NOMO-1 treated with DMSO at 0.1 percent for 48 hours (cell line): ENCODE measurements at regions not wholly inside any gene's neighbourhood (a gene's known extent, or its start where the extent isn't known, plus 50 kb on each side); places are given as distances from the start of the nearest gene placed in this dataset.

Experiments
- DNase-seq: peaks from one replicate; lab custom pipeline; 2025; ENCODE audit not compliant: unreplicated experiment; lab: John Stamatoyannopoulos, UW

DNA sequence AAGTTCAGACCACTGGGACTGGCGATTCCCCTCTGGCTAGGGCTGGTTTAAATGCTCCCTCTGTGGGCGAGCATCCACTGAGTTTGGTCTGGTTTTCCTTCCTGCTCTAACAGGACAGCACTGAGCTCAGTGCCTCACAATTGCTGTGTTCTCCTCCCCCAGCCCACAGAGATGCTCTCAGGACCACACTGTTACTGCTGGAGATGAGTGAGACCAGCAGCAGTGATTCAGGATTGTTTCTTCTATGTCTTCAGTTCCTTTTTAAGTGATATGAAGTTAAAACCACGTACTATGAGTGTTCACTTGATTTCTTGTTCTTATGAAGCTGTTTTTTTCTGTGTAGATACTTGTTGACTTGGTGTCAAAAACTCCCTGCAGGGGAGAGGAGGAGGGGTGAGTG lies 180.4 kb upstream of the COL8A1 start:
- DNase-seq = no peak

DNA sequence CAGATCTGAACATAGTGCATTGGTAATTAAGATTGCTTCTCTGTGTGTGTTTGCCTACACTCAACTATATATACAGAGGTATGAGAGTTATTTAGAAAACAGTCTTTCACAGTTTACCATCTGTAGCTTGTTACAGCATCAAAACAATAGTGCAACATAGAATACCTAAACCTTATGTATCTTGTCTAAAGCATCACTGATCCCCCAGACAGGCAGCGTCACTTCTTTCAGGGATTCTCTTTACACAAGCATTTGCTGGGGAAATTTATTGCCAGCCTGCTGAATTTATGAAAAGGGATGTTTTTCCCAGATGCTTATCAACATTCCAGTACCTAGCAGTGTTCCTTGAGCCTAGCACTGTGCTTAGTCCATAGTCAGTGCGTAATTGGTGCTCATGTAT lies 195.8 kb upstream of the COL8A1 start:
- DNase-seq = no peak

DNA sequence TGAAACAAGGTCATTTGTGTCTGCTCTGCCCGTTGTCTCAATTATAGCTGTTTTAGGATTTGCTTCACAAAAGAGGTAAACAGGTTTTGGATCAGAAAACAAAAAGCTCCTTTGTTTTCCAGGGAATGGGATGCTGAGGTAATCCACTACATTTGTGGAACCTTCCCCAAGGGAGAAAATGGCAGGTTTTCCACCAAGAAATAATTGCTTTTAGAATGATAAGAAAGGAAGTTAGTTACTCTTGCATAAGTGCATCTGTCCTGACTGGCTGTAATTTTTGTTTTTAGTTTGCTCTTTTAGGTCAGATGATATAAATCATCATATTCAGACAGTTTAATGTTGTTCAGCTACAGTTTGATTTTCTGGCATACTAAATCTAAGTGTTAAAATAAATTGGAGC lies 198.5 kb upstream of the COL8A1 start:
- DNase-seq = no peak

DNA sequence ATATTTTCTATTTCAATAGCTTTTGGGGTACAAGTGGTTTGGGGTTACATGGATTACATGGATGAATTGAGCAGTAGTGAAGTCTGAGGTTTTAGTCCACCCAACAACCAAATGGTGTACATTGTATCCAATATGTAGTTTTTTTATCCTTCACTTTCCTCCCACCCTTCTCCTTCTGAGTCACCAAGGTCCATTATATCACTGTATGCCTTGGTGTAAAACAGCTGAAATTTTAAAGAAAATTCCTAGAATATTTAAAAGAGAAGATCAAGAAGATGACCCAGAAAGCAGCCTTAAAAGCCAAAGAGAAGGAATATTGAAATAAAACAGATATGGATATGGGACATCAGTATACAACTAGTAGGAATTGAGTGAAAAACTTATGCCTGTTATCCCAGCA lies 204.2 kb upstream of the COL8A1 start:
- no peak for DNase-seq

DNA sequence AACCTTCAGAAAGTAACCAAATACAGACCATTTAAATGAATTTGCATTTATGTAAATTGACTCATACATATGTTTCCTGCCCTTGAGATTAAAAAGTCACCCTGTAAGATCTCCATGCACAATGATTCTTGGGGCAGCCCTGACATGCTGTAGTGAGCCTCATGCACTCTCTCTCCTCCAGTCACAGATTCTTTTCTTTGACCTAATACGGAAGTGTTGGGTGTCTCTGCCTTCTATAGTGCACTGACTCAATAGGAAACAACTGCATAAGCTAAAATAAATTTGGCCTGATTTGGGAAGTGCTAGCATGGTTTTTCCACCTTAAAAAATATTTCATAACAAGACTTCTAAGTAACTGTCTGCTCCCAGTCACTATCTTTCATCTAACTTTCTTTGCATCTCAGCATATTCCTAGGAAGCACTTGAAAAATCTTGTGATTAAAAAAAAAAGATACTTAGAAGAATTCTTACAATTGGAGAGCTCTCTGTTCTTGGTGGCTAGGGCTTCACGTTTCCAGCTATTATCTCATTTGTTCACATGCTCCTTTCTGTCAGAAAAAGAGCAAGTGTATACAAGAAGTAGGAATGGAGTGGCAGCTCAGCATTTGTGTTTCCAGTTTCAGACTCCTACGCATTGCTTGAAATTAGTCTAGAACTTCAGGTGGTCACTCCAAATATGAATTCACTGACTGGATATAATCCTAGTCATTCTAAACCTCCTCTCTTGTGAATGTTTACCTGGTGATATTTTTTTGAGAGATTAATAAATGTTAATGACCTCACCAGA lies 207.9 kb upstream of the COL8A1 start:
- DNase-seq = no peak

DNA sequence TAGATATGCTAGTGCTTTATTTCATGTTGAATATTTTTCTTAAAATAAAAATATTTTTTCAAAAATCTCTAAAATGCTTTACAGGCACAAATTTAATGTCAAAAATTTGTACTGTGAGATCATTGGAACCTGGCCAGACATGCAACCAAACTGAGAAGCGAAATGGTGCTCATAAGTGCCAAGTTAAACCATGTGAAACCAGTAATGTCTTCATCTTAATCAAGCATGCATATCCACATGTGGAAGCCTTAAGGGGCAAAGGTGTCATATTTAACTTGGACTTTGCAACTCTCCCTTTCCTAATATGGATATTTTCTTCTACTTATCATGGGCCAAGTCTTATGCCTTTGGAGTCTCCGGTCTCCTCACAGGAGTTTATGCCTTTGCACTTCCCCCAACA lies 208.9 kb upstream of the COL8A1 start:
- DNase-seq = no peak

DNA sequence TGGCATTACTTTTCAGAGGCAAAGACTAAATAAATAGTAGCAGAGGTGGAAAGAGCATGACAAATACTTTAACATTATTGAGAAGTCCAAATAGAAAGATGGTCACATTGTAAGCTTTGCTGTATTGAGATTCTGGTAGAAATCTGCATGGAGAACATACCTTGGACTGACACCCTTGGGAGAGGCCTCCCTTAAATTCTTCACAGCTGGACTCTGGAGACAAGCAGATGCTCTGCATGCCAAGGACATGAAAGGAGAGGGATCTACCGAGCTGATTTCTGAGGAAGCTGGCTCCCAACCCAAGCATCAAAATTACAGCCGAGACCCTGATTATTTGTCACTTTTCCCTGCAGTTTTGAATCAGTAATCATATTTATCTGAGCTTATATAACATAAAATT lies 212.5 kb upstream of the COL8A1 start:
- DNase-seq = no peak

DNA sequence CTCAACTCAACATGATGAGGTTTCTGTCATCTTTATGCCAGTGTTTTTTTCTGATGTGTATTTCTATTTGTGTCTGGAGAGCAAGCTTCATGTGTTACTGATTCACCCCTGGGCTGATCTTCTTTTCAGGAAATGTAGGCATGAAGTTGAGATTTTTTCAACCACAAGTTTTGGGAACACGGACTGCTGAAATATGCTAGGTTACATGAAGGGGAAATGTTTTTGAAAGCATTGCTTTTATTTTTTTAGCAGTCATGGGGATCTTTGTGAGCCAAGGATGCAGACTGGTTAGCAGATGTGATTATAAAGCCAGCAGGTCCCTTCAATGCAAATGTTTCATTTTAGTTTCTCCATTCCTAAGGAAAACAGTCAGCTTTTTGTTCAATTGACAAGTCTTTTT lies 219.3 kb upstream of the COL8A1 start:
- no peak for DNase-seq

DNA sequence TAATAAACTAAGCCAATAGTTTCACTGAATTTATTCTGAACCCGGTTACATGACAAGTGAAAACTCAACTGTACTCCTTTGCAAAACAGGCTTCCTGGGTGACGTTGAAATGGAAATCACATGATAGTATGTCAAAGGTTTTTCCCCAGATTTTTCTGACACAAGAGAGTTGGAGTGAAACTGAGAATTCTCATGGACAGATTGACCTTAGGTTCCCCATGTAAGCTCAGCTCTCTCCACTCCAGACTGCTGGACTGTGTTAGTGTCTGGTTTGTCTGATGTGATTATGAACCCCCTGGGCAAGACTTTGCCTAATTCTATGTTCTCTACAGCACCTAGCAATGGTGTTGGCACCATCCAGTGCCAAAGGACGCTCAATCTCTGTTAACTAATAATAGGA lies 219.7 kb upstream of the COL8A1 start:
- no peak for DNase-seq

DNA sequence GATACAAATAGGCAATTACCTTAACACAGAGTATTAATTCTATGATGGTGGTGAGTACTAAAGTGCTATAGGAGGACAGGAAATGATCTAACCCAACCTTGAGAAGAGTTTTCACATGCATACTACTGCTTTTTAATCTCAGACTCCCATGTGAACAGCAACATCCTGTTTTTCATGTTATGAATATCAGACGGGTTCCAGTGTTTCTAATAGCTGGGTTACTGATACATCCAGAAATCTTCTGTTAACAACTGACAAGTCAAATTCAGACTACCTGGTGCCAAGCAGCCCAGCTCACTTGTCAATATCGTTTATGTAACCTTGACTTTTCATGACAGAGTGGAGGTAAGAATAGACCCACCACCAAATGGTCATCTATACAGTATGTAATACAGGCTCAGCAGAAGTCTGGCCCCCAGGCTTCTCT lies 220.2 kb upstream of the COL8A1 start:
- no peak for DNase-seq

DNA sequence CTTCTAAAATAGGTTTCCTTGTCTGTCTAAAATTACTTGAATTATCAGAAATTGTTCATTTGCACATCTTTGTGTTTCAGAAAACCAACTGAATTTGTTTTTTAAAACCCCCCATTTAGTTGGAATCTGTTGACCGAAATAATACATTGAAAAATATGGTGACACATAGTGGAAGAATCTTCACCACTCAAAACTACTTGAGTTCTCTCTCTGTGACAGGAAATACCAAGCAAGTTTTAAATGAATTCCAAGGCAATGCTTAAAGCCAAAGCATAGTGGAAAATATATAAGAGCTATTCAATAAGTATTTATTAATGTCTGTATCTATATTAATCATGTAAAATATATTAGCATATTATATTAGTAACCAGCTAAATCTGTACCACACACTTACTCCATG lies 224.9 kb upstream of the COL8A1 start:
- no peak for DNase-seq

DNA sequence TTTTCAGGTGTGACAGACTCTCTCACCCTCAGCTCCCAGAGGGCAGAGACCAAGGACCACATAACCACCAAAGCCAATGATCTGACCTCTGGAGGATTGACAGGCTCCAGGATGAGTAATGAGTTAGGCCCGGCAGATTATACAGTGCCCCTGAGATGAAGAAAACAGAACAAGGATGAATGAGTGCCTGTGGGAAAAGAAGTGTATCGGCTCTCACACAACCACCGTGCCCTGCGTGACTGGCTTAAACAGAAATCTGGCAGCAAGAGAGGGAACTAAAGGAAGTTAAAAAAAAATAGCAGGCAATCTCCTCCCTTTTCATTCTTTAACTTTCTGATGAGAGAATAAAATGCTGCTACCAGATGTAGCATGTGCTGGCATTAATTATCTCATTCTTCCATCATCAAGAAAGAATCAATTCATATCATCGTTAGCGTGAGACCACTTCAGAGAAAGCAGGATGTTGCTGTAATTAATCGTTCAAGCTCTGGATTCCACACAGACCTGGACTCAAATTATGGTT lies 227.5 kb upstream of the COL8A1 start:
- no peak for DNase-seq

DNA sequence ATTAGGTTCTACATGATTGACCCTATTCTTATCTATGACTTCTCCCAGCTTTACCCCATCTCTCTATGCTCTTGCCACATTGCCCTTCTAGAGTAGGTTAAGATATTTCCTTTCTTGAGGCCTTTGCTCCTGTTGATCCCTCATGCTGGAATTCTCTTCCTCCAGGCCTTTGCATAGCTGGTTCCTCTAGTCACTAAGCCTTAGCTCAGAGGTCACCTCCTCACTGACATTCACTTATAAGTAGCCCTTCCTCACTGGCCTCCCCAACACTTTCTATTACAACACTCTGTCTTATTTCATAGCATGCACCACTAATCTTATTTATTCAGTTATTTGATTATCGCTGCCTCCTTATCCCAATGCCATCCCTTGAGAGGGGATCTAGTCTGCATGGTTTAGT lies 228.4 kb upstream of the COL8A1 start:
- no peak for DNase-seq

DNA sequence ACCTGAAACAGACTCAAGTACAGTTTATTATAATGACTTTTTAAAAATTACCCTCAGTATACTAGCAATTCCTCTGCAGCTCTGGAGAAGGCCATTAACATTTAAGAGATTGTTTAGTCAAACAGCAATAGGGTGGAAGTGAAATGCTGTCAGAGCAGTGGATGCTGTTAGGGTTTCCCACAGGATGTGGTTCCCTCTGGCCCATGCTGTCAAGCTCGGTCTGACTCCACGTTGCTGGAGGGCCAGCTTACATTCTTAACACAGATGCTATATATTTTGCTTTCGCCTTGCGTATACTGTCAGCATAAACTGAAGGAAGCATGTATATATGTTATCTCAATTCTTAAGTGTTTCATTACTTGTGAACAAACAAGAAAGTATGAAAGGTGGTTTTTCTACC lies 231.1 kb upstream of the COL8A1 start:
- no peak for DNase-seq

DNA sequence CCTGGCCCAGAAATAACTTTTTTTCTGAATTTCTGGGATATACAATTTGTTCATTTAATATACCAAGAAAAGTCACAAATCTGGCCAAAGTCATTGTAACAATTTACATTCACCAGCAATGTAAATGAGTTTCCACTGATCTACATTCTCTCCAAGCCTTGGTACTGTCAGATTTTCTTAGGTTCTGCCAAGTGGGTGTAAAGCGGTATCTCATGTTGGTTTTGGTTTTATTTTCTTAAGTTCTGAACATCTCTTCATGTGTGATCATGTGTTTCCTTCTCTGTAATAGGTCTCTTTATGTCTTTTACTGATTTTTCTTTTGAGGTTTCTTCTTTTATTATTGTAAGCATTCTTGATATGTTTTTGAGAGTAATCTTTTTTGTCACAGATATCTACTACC lies 235.6 kb upstream of the COL8A1 start:
- DNase-seq = no peak

DNA sequence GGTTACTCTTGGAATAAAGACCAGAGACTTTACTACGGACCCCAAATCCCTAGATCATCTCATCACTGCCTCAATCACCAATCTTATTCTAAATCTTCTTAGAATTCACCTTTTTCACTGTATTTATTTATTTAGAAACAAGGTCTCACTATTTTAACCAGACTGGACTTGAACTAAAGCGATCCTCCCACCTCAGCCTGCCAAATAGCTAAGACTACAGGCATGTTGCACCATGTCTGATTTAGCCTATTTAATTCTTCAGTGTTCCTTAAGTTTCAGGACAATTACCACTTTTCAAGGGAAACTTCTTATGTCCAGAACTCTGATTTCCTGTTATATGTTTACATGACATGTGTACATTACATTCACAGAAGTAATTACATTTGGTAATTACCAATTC lies 238.0 kb upstream of the COL8A1 start:
- no peak for DNase-seq

DNA sequence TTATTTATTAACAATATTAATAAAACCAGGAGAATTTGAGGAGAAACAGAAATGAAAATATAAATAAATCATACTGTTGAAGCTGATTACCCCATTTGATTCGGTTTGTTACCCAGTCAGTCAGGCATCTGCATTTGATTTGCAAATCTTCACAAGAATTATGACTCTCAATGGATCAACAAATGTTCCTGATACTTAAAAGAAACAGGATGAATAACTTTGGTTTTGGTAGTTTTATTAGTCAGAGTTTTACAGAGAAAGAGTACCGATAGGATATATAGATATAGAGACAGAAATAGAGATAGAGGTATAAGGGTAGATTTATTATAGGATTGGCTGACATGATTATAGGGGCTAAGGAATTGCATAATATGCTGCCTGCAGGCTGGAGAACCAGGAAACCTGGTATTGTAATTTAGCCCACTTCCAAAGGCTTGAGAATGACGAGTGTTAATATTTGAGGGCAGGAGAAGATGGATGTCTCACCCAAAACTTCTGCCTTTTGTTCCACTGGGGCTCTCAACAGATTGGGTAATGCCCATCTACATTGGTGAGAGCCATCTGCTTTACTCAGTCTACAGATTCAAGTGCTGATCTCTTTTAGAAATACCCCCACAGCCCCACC lies 241.6 kb upstream of the COL8A1 start:
- DNase-seq = no peak

DNA sequence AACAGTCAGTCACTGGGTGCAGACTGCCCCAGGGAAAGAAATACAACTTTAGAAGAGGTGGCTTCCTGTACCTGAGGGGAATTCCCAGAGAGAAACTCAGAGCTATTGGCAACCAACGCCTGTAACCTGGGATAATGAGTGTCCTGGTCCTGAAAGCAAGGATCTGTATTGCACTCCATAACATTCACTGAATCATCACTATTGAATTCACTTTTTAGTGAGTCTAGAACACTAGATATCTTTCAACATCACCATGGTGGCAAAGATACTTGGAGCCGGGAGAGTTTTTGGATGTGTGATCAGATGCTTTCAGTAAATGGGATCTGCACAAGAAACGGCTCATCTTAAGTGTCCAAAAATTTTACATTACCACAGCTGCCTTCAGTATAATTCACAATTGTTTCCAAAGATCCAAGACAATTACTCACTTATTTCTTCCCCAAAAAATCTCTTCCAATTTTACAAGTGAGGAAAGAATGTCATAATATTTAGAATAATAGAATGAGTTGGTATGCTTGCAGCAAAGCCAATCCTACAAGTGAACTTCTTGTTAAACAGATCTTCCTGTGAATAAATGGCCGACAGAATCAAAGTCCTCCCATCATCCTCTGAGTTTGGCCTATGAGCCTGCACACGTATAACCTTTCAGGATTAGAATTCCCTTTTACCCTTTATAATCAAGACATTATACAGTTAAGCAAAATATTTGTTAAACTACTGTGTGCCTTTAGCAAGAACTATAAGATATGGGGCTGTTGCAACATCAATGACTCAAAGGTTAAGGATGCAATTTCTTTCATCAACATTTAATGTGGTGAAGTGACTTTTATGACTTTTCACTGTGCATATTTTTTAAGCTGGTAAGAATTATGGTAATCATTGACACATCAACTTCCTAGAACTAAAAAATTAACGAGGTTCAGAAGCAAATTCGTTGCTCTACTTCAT lies 243.3 kb upstream of the COL8A1 start:
- DNase-seq = no peak

DNA sequence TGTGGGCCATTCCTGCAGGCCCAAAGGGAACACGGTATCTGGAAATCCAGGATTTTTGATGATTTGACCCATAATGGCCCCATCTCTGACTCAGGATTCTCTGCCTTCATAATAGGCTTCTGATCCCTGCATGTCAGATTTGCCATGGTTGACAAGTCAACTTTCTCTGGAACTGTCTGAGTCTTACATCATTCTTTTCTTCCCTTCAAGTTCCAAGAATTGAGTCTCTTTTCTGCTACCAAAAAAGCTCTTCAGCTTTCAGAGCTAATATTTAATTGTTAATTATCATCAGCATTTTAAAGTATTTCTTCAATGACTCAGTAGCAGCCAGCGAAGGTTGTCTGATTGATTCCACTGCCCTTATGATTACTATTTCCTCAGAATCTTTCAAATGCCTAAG lies 244.4 kb upstream of the COL8A1 start:
- DNase-seq = no peak

DNA sequence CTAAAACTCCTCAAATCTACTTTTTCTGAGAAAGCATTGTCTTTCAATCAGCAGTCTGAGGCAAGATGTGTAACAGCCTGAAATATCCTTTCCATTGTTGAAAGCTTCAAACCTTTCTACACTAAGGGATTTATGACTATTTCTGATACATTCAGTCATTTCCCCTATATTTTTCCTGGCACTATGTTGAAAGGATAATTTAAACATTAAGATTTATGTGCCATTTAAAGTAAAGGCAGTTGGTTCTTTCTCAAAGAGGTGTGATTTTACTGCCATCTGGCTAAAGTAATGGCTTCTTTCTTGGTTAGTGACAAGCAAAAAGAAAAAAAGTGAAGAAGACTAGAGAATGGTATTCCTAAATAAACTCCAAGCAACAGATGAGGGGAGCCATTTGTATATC lies 249.6 kb upstream of the COL8A1 start:
- no peak for DNase-seq

DNA sequence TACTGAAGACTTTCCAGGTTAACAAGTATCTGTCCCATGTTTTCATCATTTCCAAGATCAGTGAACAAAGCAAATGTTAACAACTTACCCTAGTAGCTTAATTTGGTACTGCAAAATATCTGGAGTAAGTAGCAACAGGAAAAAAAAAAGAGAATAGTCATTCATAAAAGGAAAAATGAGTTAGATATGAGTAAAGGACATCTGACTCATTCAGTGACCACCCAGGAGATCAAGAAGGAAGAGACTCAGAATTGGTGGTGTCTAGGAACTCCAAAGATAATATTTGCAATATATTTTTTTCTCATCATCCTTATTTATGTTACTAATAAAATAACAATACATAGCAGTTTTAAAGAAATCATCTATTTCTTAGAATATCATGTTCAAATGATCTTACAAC lies 253.8 kb upstream of the COL8A1 start:
- no peak for DNase-seq

DNA sequence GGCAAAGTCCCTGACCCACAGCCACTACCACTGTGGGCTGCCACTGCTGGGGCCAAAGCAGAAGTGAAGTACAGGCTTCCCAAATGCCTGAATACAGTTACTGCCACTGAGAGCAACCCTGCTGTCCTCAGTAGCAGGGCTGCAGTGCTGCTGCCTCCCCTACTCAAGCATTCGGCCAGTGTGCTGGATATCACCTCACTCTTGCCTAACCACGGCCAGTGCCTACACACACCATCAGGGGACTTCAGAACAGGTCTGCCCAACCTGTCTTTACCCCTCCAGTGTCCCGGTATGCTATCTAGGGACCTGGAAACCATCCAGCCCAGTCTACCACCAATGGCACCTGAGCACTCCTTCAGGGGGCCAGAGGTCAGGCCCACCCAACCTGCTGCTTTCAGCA lies 261.5 kb upstream of the COL8A1 start:
- no peak for DNase-seq
